ENCODE measurements at regions not wholly inside any gene's neighbourhood (a gene's known extent, or its start where the extent isn't known, plus 50 kb on each side); places are given as distances from the start of the nearest gene placed in this dataset.

DNA sequence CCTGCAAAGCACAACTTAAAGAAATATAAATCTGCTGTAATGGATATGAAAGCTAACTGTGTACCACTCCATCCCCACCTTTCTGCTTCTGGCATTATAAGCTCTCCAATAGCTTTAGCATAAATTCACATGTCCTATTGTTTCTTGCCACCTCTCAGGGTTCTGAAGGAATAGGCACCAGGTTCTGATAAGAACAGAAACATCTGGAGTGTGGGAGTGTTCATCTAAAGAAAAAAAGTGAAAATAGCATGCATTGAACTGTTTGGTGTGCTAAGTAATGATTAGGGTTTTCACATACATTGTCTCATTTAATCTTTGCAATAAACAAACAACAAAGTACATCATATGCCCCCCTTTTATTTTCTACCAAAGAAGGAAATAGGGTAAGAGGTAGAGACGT lies 72.3 kb downstream of the FAM76B start:
- no peaks in the 10 kb centered on the region for H3K9me1 ChIP-seq (ENCODE audit: insufficient read depth, low read length)
- H3K79me1 ChIP-seq (ENCODE audit: low read depth in 1 of 2, low read length in 2 of 2), result no peaks in the 10 kb centered on the region
- no peak overlapping the region for H3K4ac ChIP-seq (ENCODE audit: low read depth, low read length)
- no peak overlapping the region for H2AFZ ChIP-seq (replicated peaks; ENCODE audit: low read length, poor library complexity)
- WGBS, 2 experiments (ENCODE audit: extremely low coverage in 2 of 2, insufficient read length in 1 of 2), result no CpG with 5 or more reads among the region's 1 CpG
- no peak overlapping the region for H4K8ac ChIP-seq (ENCODE audit: low read depth in 2 of 2, low read length in 2 of 2)
- H3K27ac ChIP-seq (ENCODE audit: insufficient read depth, low read length), result no peak overlapping the region
- no peak overlapping the region for H3K4me3 ChIP-seq (ENCODE audit: insufficient read depth, low read depth, low read length)
- no peak overlapping the region for H4K5ac ChIP-seq (ENCODE audit: low read depth, low read length)
- no peak overlapping the region for H3K9ac ChIP-seq (ENCODE audit: low read depth, low read length)
- no peak overlapping the region for H3K4me2 ChIP-seq (ENCODE audit: low read depth, low read length)
- in situ Hi-C loops (cut with MboI; ENCODE audit: low sequenced_read_pairs), result no loop called here
- ChIA-PET CTCF (no interaction called here), POLR2A (ENCODE audit: unreplicated experiment) (no interaction called here)
- no peak overlapping the region for H2BK15ac ChIP-seq (ENCODE audit: low read depth, low read length)
- no peak overlapping the region for H3K18ac ChIP-seq (ENCODE audit: low read depth, low read length)
- no TSS peak for BruUV-seq (replicated peaks)
- intact Hi-C loops (cut with micrococcal nuclease), result no loop called here
- no peak overlapping the region for H3K56ac ChIP-seq (ENCODE audit: extremely low read depth, insufficient read depth, low read length)
- no peak overlapping the region for H2BK120ac ChIP-seq (ENCODE audit: low read depth, low read length)
- no peak overlapping the region for H2AK9ac ChIP-seq (replicated peaks; ENCODE audit: low read depth, low read length, poor library complexity)
- H3K36me3 ChIP-seq (ENCODE audit: control insufficient read depth, insufficient read depth, low read length), result no peaks in the 10 kb centered on the region
- H3K23ac ChIP-seq (ENCODE audit: low read depth, low read length), result no peak overlapping the region
- dilution Hi-C loops (cut with HindIII; ENCODE audit: low sequenced_read_pairs, unreplicated experiment), result no loop called here
- no peak overlapping the region for H2BK5ac ChIP-seq (ENCODE audit: low read depth, low read length, poor library complexity, severe bottlenecking)
- H3K4me1 ChIP-seq (ENCODE audit: control insufficient read depth, insufficient read depth, low read length), result no peaks in the 10 kb centered on the region
- no peaks in the 10 kb centered on the region for H3K9me3 ChIP-seq (ENCODE audit: control insufficient read depth, insufficient read depth, low read length)
- H2BK20ac ChIP-seq (ENCODE audit: low read depth, low read length), result no peak overlapping the region
- TF ChIP-seq MXI1 (IDR thresholded peaks at IDR 0.05; ENCODE audit: borderline replicate concordance, low read depth, low read length) (no peak), ELK1 (IDR thresholded peaks at IDR 0.05; ENCODE audit: borderline replicate concordance, low read depth, low read length) (no peak), NFE2L2 (IDR thresholded peaks at IDR 0.05; ENCODE audit: low read depth, low read length) (no peak), CHD1 (IDR thresholded peaks at IDR 0.05; ENCODE audit: low read depth, low read length) (no peak), MAFK (IDR thresholded peaks at IDR 0.05; ENCODE audit: low read depth, low read length) (no peak), FOS (IDR thresholded peaks at IDR 0.05; ENCODE audit: low read depth, low read length) (no peak), RCOR1 (IDR thresholded peaks at IDR 0.05; ENCODE audit: insufficient replicate concordance, low read length) (no peak), POLR2A (IDR thresholded peaks at IDR 0.05; ENCODE audit: low read depth, low read length) (no peak), USF2 (IDR thresholded peaks at IDR 0.05; ENCODE audit: low read depth, low read length) (no peak), RFX5 (IDR thresholded peaks at IDR 0.05; ENCODE audit: low read depth, low read length) (no peak), SMC3 (IDR thresholded peaks at IDR 0.05; ENCODE audit: low read depth, low read length) (no peak), CEBPB (IDR thresholded peaks at IDR 0.05; ENCODE audit: low read depth, low read length) (no peak), BHLHE40 (IDR thresholded peaks at IDR 0.05; ENCODE audit: low read depth, low read length) (no peak), MAZ (IDR thresholded peaks at IDR 0.05; ENCODE audit: borderline replicate concordance, low read depth, low read length) (no peak), RAD21 (IDR thresholded peaks at IDR 0.05; ENCODE audit: low read length) (no peak)
- TF ChIP-seq, protein P1, sequence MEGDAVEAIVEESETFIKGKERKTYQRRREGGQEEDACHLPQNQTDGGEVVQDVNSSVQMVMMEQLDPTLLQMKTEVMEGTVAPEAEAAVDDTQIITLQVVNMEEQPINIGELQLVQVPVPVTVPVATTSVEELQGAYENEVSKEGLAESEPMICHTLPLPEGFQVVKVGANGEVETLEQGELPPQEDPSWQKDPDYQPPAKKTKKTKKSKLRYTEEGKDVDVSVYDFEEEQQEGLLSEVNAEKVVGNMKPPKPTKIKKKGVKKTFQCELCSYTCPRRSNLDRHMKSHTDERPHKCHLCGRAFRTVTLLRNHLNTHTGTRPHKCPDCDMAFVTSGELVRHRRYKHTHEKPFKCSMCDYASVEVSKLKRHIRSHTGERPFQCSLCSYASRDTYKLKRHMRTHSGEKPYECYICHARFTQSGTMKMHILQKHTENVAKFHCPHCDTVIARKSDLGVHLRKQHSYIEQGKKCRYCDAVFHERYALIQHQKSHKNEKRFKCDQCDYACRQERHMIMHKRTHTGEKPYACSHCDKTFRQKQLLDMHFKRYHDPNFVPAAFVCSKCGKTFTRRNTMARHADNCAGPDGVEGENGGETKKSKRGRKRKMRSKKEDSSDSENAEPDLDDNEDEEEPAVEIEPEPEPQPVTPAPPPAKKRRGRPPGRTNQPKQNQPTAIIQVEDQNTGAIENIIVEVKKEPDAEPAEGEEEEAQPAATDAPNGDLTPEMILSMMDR (conservative IDR thresholded peaks at IDR 0.05; ENCODE audit: low read depth, low read length), result no peak
- H4K91ac ChIP-seq (ENCODE audit: insufficient read depth, low read depth, low read length), result no peak overlapping the region
- peaks cover 12% of the 10 kb centered on the region for H3K27me3 ChIP-seq (ENCODE audit: control insufficient read depth, insufficient read depth, low read length)
- no peak overlapping the region for H3K14ac ChIP-seq (replicated peaks; ENCODE audit: low read depth, low read length)
- ATAC-seq (ENCODE audit: low read depth) (no peak), DNase-seq (no peak)
- H4K20me1 ChIP-seq (ENCODE audit: insufficient read depth, low read length), result no peaks in the 10 kb centered on the region
- H2AK5ac ChIP-seq (ENCODE audit: low read depth, low read length), result no peak overlapping the region

Data from IMR-90 (cell line).